Gastroesophageal sphincter (tissue), 4 donors: ENCODE measurements at regions not wholly inside any gene's neighbourhood (a gene's known extent, or its start where the extent isn't known, plus 50 kb on each side); places are given as distances from the start of the nearest gene placed in this dataset.

Source experiments
- ATAC-seq: fragments of 150-250 bp; one replicate; pipeline ENCODE4 v1.9.1; 2016; ENCODE audit warnings: mild to moderate bottlenecking, moderate library complexity
- H3K27ac ChIP-seq, 4 donors: fragments of 200-600 bp; sonication (generic) in 3 of 4; 1 replicate in 3 of 4; 2 replicates in 1 of 4; pipeline ENCODE4 v1.5.1; 2016 to 2019
- H3K27me3 ChIP-seq: fragments of 200-600 bp; sonication (generic); one replicate; pipeline ENCODE4 v1.5.1; 2019
- H3K36me3 ChIP-seq, 2 donors: fragments of 200-600 bp; sonication (generic); one replicate each; pipeline ENCODE4 v1.5.1; 2019; ENCODE audit warnings: control low read depth in 1 of 2
- H3K4me1 ChIP-seq, 3 donors: fragments of 200-600 bp; sonication (generic); 1 replicate in 2 of 3; 2 replicates in 1 of 3; pipeline ENCODE4 v1.5.1; 2016 to 2019; ENCODE audit warnings: control low read depth in 2 of 3
- H3K4me3 ChIP-seq, 2 donors: fragments of 200-600 bp; sonication (generic); one replicate each; pipeline ENCODE4 v1.5.1; 2019; ENCODE audit warnings: mild to moderate bottlenecking in 1 of 2, moderate library complexity in 1 of 2
- H3K9me3 ChIP-seq, 3 donors: fragments of 200-600 bp; sonication (generic); one replicate each; pipeline ENCODE4 v1.5.1; 2017 to 2019; ENCODE audit warnings: control low read depth in 2 of 3
- CTCF ChIP-seq, 4 experiments: fragments of 200-600 bp in 2 of 4; fragments of 450-650 bp in 2 of 4; sonication (generic) in 1 of 4; IDR thresholded peaks; one replicate each; pipeline ENCODE4 v1.5.1; 2017 to 2019; ENCODE audit warnings: antibody characterized with exemption in 4 of 4, mild to moderate bottlenecking in 2 of 4, moderate library complexity in 2 of 4
- EP300 ChIP-seq: sonication (generic); formaldehyde crosslinking; IDR thresholded peaks from one replicate; pipeline ENCODE4 v1.6.1; 2017; ENCODE audit warnings: antibody characterized with exemption, mild to moderate bottlenecking
- POLR2A ChIP-seq, 2 donors: fragments of 450-650 bp; IDR thresholded peaks; one replicate each; pipeline ENCODE4 v1.6.1; 2017; ENCODE audit warnings: antibody characterized with exemption in 2 of 2, mild to moderate bottlenecking in 2 of 2, moderate library complexity in 1 of 2
- POLR2AphosphoS5 ChIP-seq: sonication (generic); formaldehyde crosslinking; IDR thresholded peaks from one replicate; pipeline ENCODE4 v1.6.1; 2017; ENCODE audit warnings: antibody characterized with exemption
- WGBS, 2 donors: methylation state at CpG; one replicate each; pipeline ENCODE4 v1.1.5; 2018; ENCODE audit warnings: low coverage in 1 of 2; 5-methylcytosine and 5-hydroxymethylcytosine counted together

GRCh38 chr2:176554101-176555048 lies 285.1 kb downstream of the MTX2 start:
- H3K27me3 ChIP-seq: peaks cover 47% of the 10 kb centered on the region
- H3K27ac ChIP-seq: peak overlapping the region in 3 of 4 donors; percentile 62 to 77 (median 69)
- H3K4me3 ChIP-seq: peak overlapping the region; percentile 40 to 45
- TF ChIP-seq EP300 (no peak), CTCF (IDR thresholded peaks at IDR 0.05) (peak; percentile 65 to 84 (median 78))
- no peaks in the 10 kb centered on the region for H3K9me3 ChIP-seq
- peaks cover 0 to 26% (median 8%) of the 10 kb centered on the region in 3 donors for H3K4me1 ChIP-seq
- H3K36me3 ChIP-seq: no peaks in the 10 kb centered on the region
- 8 to 27% methylated on average over 4 to 17 of the region's 17 CpGs for WGBS, 2 donors
- ATAC-seq: peak; percentile 53

GRCh38 chr2:176555112-176555511 lies 285.9 kb downstream of the MTX2 start:
- H3K4me3 ChIP-seq: no peak overlapping the region

GRCh38 chr2:176555781-176556180 lies 286.5 kb downstream of the MTX2 start:
- H3K4me3 ChIP-seq: no peak overlapping the region
- TF ChIP-seq POLR2AphosphoS5 (no peak), EP300 (no peak), POLR2A (IDR thresholded peaks at IDR 0.05) (no peak), CTCF (IDR thresholded peaks at IDR 0.05) (no peak)
- H3K9me3 ChIP-seq: no peaks in the 10 kb centered on the region
- no peak for ATAC-seq
- H3K27me3 ChIP-seq: peaks cover 49% of the 10 kb centered on the region
- no peaks in the 10 kb centered on the region for H3K36me3 ChIP-seq
- WGBS, 2 donors: 60 to 93% methylated on average over 1 to 3 of the region's 13 CpGs
- no peak overlapping the region for H3K27ac ChIP-seq
- H3K4me1 ChIP-seq: peaks cover 0 to 26% (median 8%) of the 10 kb centered on the region in 3 donors

More at GRCh38 chr2:176555112-176555511, 285.9 kb downstream of the MTX2 start:
- Histone ChIP-seq H3K4me1 (peaks cover 0 to 26% (median 8%) of the 10 kb centered on the region in 3 donors), H3K27me3 (peaks cover 54% of the 10 kb centered on the region), H3K27ac (no peak overlapping the region), H3K36me3 (no peaks in the 10 kb centered on the region), H3K9me3 (no peaks in the 10 kb centered on the region)
- no peak for ATAC-seq
- no peak for TF ChIP-seq EP300
- WGBS, 2 donors: 75% methylated on average over 5 of the region's 5 CpGs

- Histone ChIP-seq H3K36me3 (no peaks in the 10 kb centered on the region), H3K4me3 (no peak overlapping the region), H3K9me3 (no peaks in the 10 kb centered on the region), H3K27me3 (peaks cover 47% of the 10 kb centered on the region), H3K4me1 (peaks cover 0 to 26% (median 8%) of the 10 kb centered on the region in 3 donors), H3K27ac (no peak overlapping the region)
- TF ChIP-seq EP300: no peak
- TF ChIP-seq POLR2AphosphoS5: no peak
- TF ChIP-seq POLR2A (IDR thresholded peaks at IDR 0.05): no peak
- TF ChIP-seq CTCF (IDR thresholded peaks at IDR 0.05): no peak
- no peak for ATAC-seq
- 0 to 83% methylated on average over 1 to 2 of the region's 2 CpGs for WGBS, 2 donors
Measured at GRCh38 chr2:176556373-176556772, 287.1 kb downstream of the MTX2 start.

- ATAC-seq: no peak
- WGBS, 2 donors: 71 to 100% methylated on average over 1 of the region's 1 CpG
- H3K27me3 ChIP-seq: peaks cover 55% of the 10 kb centered on the region
- H3K4me1 ChIP-seq: peaks cover 0 to 18% (median 1%) of the 10 kb centered on the region in 3 donors
- no peaks in the 10 kb centered on the region for H3K9me3 ChIP-seq
- TF ChIP-seq POLR2A (IDR thresholded peaks at IDR 0.05): no peak
- no peak for TF ChIP-seq EP300
- TF ChIP-seq CTCF (IDR thresholded peaks at IDR 0.05): no peak
- TF ChIP-seq POLR2AphosphoS5: no peak
- H3K36me3 ChIP-seq: no peaks in the 10 kb centered on the region
- no peak overlapping the region for H3K27ac ChIP-seq
- no peak overlapping the region for H3K4me3 ChIP-seq
Measured at GRCh38 chr2:176557821-176558220, 288.6 kb downstream of the MTX2 start.
